Astrocyte of the hippocampus (primary cell): ENCODE measurements at regions not wholly inside any gene's neighbourhood (a gene's known extent, or its start where the extent isn't known, plus 50 kb on each side); places are given as distances from the start of the nearest gene placed in this dataset.

Source experiments
- DNase-seq: peaks from one replicate; pipeline ENCODE4 v3.0.0; 2011; ENCODE audit warnings: low read depth, low spot score

DNA sequence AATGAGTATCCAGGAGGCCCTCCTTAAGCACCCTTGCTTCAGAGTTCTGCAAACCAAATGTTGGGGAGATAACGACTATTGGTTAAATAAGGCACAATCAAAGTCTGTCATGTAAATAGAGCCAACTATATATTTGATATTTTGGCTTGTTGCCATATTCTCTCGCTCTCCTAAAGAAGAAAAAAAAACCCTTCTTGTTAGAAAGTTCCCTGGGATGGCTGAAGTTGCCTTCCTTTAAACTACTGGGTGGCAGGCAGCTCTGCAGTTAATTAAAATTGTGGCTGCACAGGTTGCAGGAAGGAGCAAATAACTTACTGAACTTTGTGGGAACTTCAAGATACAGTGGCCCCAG lies 227.0 kb upstream of the ANKRD55 start:
- DNase-seq, result no peak

- DNase-seq, result no peak
Measured at GRCh38 chr5:56459394-56460194, 226.5 kb upstream of the ANKRD55 start.

- peak; percentile 5 for DNase-seq
Measured at GRCh38 chr5:56457887-56458812, 225.0 kb upstream of the ANKRD55 start.

- peak; percentile 46 for DNase-seq
Measured at GRCh38 chr5:56456002-56456401, 222.9 kb upstream of the ANKRD55 start.

GRCh38 chr5:56455417-56455816 lies 222.3 kb upstream of the ANKRD55 start:
- DNase-seq, result no peak

DNA sequence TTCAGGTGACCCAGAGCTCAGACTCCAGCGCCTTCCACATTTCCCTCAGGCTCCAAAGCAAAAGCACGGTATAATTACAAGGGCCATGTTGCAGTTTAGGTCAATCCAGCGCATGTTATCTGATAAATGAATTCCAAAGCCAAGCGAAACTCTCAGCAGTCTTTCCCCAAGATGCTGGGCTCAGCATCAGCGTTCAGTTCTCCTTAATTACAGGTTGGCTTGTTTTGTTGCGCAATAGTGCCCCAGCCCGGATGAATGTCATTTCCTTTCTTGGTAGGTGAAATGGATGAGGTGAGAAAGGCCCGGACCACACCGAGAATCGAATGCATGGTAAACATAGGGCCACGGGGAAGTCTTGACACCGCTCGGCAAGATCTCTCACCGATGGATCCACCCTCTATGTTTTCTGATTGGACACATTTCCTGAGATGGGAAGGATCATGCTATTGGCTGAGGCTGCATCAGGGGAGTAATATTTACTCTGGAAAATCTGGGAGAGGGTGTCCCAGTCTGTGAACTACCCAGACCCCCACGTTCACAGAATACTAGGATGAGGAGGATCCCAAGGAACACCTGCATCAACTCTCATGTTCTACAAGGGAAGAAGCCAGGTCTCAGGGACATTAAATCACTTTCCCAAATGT lies 221.2 kb upstream of the ANKRD55 start:
- no peak for DNase-seq

- DNase-seq, result no peak
Measured at GRCh38 chr5:56451742-56452141, 218.6 kb upstream of the ANKRD55 start.

DNA sequence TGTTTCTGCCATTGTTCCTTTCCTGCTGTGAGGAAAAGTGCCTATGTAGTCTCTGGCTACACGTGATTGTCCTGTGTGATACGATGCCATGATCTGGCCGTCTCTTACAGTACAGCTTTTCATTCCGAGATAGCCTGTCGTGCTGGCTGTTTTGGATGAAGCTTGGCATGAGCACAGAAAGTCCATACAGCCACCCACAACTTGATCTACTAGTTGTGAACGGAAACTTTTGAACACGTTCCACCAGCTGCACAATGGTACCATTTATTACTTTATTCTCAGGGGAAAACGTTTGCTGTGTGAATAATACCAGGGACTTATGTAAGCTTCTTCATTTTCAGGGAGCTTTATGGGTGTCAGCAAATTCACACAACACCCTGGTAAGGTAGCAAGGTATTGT lies 217.6 kb upstream of the ANKRD55 start:
- no peak for DNase-seq

GRCh38 chr5:56449071-56449640 lies 216.0 kb upstream of the ANKRD55 start:
- no peak for DNase-seq

- no peak for DNase-seq
Measured at GRCh38 chr5:56447656-56448055, 214.5 kb upstream of the ANKRD55 start.

DNA sequence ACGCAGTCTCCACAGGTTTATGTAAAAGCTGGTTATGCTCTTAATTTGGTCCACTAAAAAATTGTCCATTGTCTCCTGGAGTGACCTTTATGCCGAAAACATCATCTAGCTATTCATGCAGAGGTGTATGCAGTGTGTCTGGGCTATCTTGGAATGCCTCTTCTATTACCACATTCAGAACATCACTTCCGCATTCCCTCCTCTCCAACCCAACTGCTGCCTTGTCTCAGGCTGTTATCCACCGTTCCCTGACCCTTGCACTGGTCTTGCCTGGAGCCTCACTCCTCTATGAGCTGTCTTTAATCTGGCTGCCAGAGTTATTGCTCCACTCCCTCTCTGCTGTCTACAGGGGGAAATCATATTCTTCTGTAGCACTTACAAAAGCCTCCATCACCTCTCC lies 214.1 kb upstream of the ANKRD55 start:
- DNase-seq, result no peak

DNA sequence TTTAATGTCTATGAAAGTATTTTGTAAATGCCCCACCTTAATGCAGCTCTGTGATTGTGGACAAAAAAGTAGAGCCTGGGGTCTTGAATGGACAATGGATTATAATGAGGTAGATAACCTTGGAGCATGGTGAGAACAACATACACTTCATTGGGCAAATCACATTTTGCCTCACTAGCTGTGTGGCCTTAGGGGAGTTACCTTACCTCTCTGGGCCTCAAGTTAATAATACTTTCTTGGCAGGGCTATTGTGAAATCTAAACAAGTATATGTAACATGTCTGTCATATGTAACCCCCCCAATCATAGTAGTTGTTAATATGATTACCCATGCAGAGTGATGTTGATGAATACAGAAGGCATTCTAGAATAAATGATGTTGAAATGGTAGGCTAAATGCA lies 213.6 kb upstream of the ANKRD55 start:
- no peak for DNase-seq

- no peak for DNase-seq
Measured at GRCh38 chr5:56443826-56444225, 210.7 kb upstream of the ANKRD55 start.

DNA sequence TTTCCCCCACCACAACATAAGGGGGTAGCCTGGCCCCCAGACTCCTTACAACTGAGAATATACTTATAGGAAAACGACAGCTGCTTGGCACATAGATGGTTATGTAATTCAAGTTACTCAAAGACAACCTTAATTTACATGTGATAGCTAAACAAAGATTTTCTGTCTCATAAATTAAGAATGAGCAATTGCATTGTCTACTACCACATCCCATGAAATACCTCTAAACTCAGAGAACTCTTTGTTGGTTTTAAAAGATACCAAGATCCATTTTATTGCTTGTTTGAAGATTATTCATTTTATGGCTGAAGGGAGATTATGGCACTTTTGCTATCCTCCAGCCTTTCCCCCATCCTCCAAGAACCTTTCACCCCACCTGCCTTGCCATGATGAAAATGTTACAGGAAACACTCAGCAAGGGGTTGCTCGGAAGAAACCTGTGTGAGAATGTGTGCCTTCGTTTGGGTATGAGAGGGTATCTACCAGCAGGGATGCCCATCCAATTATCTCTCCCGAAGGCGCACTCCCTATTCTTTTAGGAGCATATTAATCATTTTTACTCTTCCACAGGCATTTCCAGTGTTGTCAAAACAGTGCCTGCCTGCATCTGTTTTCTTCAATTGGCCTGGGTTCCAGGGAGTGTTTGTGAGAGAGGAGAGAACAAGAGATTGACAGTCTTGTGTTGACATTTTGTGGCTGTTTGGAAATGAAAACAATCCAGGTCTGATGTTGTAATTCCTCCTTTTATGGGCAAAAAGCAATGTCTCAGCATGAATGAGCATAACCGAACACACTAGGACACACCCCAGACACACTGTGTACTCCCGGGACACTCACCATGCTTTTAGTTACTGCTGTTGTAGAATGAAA lies 208.0 kb upstream of the ANKRD55 start:
- peak; percentile 92 for DNase-seq

DNA sequence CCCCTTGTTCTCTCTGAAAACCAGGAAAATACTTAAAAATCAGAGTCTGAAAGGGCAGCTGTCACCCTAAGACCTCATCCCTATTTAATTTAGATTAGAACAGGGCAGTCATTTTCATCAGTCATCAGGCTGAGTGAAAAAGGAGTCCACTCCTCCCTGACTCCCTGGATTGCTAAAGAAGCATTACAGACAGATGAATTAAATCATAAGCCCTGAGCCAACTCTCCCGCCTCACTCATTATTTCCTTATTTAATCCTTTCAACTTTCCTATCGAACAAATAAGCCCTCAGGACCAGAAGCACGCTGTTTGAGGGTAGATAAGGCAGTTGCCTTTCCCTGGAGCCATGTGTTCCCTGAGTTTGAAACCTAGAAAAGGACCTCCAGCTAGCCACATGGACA lies 201.9 kb upstream of the ANKRD55 start:
- no peak for DNase-seq

GRCh38 chr5:56433039-56433617 lies 200.0 kb upstream of the ANKRD55 start:
- no peak for DNase-seq

GRCh38 chr5:56432321-56432720 lies 199.2 kb upstream of the ANKRD55 start:
- DNase-seq, result no peak

DNA sequence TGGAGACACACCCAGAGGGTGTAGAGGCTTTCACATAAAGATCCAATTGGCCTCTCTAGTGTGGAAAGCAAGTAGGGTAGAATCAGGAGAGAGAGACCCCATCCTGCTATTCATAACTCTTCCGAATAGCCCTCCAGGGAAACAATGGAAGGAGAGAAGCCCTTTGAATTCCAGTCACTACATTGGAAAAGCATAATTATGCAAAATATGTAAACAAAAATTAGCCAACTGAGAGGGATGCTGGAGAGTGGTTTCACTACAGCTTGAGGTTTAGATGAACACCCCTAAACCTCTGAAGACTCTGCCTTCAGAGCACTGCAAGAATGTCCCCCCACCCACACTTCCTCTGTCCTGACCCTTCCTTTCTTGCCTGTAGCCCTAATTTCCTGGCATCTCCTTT lies 197.3 kb upstream of the ANKRD55 start:
- no peak for DNase-seq

- no peak for DNase-seq
Measured at GRCh38 chr5:56429110-56429561, 196.0 kb upstream of the ANKRD55 start.

GRCh38 chr5:56426693-56427092 lies 193.6 kb upstream of the ANKRD55 start:
- DNase-seq, result no peak
